ENCODE measurements at regions not wholly inside any gene's neighbourhood (a gene's known extent, or its start where the extent isn't known, plus 50 kb on each side); places are given as distances from the start of the nearest gene placed in this dataset.

- no peak for TF ChIP-seq POLR2A (IDR thresholded peaks at IDR 0.05)
- TF ChIP-seq CTCF (IDR thresholded peaks at IDR 0.05) = peak in 4 of 6 experiments; percentile 27 to 53 (median 46)
- no peak overlapping the region for H3K4me3 ChIP-seq
- no peaks in the 10 kb centered on the region for H3K4me1 ChIP-seq
- H3K36me3 ChIP-seq = no peaks in the 10 kb centered on the region
- DNase-seq = no peak
- H3K27ac ChIP-seq = no peak overlapping the region
- H3K9me3 ChIP-seq = no peaks in the 10 kb centered on the region
- H3K27me3 ChIP-seq = no peaks in the 10 kb centered on the region
Measured at GRCh38 chr4:142984871-142985585, 138.9 kb upstream of the INPP4B start.

GRCh38 chr4:143016171-143016570, 168.5 kb upstream of the USP38 start:
- no peaks in the 10 kb centered on the region for H3K27me3 ChIP-seq
- no peaks in the 10 kb centered on the region for H3K9me3 ChIP-seq
- no peaks in the 10 kb centered on the region for H3K36me3 ChIP-seq
- no peak for TF ChIP-seq CTCF (IDR thresholded peaks at IDR 0.05)
- TF ChIP-seq POLR2A (IDR thresholded peaks at IDR 0.05) = no peak
- no peak overlapping the region for H3K4me3 ChIP-seq
- no peaks in the 10 kb centered on the region for H3K4me1 ChIP-seq
- no peak for DNase-seq
- H3K27ac ChIP-seq = no peak overlapping the region

- Histone ChIP-seq H3K27me3 (no peaks in the 10 kb centered on the region), H3K36me3 (no peaks in the 10 kb centered on the region), H3K27ac (no peak overlapping the region), H3K9me3 (no peaks in the 10 kb centered on the region), H3K4me3 (no peak overlapping the region), H3K4me1 (no peaks in the 10 kb centered on the region)
- TF ChIP-seq POLR2A (IDR thresholded peaks at IDR 0.05) (no peak), CTCF (IDR thresholded peaks at IDR 0.05) (no peak)
- no peak for DNase-seq
Measured at GRCh38 chr4:143017210-143017609, 167.5 kb upstream of the USP38 start.

- no peak for TF ChIP-seq CTCF (IDR thresholded peaks at IDR 0.05)
- no peak for TF ChIP-seq POLR2A (IDR thresholded peaks at IDR 0.05)
- Histone ChIP-seq H3K4me1 (no peaks in the 10 kb centered on the region), H3K36me3 (no peaks in the 10 kb centered on the region), H3K9me3 (no peaks in the 10 kb centered on the region), H3K27me3 (no peaks in the 10 kb centered on the region), H3K4me3 (no peak overlapping the region), H3K27ac (no peak overlapping the region)
- DNase-seq = no peak
Measured at GRCh38 chr4:143019351-143019750, 165.4 kb upstream of the USP38 start.

- no peaks in the 10 kb centered on the region for H3K36me3 ChIP-seq
- H3K4me3 ChIP-seq = no peak overlapping the region
- no peaks in the 10 kb centered on the region for H3K9me3 ChIP-seq
- H3K4me1 ChIP-seq = no peaks in the 10 kb centered on the region
- H3K27ac ChIP-seq = no peak overlapping the region
- no peaks in the 10 kb centered on the region for H3K27me3 ChIP-seq
- DNase-seq = no peak
- no peak for TF ChIP-seq POLR2A (IDR thresholded peaks at IDR 0.05)
- no peak for TF ChIP-seq CTCF (IDR thresholded peaks at IDR 0.05)
Measured at GRCh38 chr4:143021384-143021783, 163.3 kb upstream of the USP38 start.
